GM12875 (cell line): ENCODE measurements at regions not wholly inside any gene's neighbourhood (a gene's known extent, or its start where the extent isn't known, plus 50 kb on each side); places are given as distances from the start of the nearest gene placed in this dataset.
"Not testable (repeated sequence)": the region's sequence is repeated elsewhere in the genome, so short reads cannot be mapped to it uniquely, and the experiment has no call there.

Experiments used
- H3K4me3 ChIP-seq: one replicate; pipeline ENCODE4 v1.5.1; 2011; ENCODE audit warnings: low read depth, low read length, control low read depth
- TF ChIP-seq, protein P1 (sequence below): IDR thresholded peaks from 2 replicates; pipeline ENCODE4 v1.5.1; 2011; ENCODE audit warnings: low read depth, mild to moderate bottlenecking, control low read depth, inconsistent platforms, low read length, moderate library complexity, borderline replicate concordance; ENCODE audit not compliant: insufficient read depth

DNA sequence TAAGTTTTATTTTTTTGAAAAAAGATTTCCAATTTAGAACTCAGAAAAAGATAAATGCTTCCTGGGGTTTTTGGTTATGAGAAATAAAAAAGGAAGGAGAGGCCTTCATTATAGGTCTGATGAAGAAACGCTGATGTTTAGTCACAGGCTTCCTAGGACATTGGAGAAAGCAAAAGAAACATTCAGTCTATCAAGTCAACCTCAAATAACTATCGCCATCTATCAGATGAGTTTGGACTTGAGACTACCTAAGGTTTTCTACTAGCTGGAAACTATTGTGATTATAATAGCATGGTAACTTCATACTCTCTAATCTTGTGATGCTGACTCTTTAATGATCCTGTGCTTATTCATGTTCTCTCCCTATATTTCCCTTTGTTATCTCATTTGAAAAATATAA, 171.3 kb downstream of the TPBG start:
- no peak overlapping the region for H3K4me3 ChIP-seq
- TF ChIP-seq, protein P1, sequence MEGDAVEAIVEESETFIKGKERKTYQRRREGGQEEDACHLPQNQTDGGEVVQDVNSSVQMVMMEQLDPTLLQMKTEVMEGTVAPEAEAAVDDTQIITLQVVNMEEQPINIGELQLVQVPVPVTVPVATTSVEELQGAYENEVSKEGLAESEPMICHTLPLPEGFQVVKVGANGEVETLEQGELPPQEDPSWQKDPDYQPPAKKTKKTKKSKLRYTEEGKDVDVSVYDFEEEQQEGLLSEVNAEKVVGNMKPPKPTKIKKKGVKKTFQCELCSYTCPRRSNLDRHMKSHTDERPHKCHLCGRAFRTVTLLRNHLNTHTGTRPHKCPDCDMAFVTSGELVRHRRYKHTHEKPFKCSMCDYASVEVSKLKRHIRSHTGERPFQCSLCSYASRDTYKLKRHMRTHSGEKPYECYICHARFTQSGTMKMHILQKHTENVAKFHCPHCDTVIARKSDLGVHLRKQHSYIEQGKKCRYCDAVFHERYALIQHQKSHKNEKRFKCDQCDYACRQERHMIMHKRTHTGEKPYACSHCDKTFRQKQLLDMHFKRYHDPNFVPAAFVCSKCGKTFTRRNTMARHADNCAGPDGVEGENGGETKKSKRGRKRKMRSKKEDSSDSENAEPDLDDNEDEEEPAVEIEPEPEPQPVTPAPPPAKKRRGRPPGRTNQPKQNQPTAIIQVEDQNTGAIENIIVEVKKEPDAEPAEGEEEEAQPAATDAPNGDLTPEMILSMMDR: no peak

DNA sequence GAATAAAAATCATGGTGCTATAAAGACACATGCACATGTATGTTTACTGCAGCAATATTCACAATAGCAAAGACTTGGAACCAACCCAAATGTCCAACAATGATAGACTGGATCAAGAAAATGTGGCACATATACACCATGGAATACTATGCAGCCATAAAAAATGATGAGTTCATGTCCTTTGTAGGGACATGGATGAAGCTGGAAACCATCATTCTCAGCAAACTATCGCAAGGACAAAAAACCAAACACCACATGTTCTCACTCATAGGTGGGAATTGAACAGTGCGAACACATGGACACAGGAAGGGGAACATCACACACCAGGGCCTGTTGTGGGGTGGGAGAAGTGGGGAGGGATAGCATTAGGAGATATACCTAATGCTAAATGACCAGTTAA, 185.9 kb downstream of the TPBG start:
- not testable (repeated sequence) for H3K4me3 ChIP-seq

DNA sequence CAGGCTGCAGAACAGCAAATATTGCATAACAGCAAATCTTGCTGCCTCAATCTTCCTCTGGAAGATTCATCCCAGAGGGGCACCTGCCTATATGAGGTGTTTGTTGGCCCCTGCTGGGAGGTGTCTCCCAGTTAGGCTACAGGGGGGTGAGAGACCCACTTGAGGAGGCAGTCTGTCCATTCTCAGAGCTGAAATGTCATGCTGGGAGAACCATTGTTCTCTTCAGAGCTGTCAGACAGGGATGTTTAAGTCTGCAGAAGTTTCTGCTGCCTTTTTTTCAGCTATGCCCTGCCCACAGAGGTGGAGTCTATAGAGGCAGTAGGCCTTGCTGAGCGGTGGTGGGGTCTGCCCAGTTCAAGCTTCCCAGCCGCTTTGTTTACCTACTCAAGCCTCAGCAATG, 187.7 kb downstream of the TPBG start:
- not testable (repeated sequence) for H3K4me3 ChIP-seq

DNA sequence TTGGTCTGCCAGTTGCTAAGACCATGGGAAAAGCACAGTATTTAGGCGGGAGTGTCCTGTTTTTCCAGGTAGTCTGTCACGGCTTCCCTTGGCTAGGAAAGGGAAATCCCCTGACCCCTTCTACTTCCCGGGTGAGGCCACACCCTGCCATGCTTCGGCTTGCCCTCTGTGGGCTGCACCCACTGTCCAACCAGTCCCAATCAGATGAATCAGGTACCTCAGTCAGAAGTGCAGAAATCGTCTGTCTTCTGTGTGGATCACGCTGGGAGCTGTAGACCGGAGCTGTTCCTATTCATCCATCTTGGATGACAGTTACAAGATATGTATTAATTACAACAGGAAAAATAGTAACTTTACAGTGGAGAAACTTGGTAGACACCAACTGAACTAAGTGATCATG, 188.2 kb downstream of the TPBG start:
- TF ChIP-seq, protein P1: no peak
- no peak overlapping the region for H3K4me3 ChIP-seq

DNA sequence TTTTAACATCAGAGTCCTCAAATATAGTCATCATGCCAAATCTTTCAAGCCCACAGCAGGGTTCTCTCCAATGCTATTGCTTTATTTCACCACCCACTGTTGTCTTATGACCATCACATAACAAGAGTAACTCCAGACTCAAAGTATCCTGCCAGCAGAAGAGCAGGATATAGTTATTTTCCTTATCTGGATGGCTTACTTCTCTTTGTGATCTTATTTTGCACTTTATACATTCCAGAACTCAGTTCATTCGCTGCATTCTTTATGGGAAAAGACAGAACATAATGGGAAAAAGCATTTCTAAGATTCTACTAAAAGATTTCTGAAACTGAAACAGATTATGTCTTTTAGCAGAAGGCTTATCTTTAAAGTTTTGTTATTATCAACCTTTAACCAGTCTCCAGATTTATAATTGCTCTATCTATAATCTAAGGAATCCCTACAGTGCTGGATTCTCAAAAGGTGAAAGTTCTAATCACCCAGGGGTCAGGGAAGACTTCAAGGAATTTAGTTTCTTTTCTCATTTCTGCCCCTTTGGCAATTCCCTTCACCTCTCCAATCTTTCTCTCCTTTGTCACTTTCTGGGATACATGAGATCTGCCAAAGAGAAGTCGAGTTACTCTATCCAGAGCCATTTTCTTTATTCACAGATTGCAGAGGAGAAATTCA, 190.4 kb downstream of the TPBG start:
- TF ChIP-seq, protein P1: no peak
- no peak overlapping the region for H3K4me3 ChIP-seq

DNA sequence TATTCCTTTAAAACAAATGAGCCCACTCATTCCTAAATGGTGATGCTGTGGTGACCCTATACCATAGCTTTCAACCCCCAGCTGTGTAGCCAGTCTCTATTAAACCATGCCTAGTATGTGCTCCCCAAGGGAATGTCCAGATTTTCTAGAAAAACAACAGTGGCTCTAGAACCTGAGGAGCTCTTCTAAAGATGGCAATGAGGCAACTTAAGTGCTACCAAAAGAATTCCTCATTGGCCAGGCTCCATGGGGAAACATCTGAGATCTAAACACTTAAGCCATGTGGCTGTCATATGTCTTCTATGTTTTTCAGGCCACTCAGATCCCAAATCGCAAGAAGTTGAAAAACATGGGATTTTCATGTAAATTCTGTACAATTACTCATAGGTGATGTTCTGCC, 191.0 kb downstream of the TPBG start:
- no peak overlapping the region for H3K4me3 ChIP-seq
- TF ChIP-seq, protein P1: no peak

DNA sequence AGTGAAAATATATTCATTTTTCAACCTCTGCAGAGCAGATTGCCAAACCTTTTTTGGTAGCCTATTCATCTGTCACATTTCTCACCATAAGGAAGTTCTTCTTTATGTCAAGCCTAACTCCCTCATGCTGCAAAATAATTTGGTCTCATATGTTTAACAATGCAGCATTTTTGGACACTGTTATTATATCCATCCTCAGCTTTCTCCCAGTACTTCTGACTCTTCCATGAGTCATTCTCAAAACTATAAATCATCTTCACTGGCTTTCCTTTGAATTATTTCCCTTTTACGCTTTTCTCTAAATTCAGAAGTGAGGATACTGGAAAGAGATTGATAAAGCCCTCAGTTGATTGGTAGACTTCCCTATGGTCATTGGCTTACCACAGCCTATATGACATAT, 192.2 kb downstream of the TPBG start:
- H3K4me3 ChIP-seq: no peak overlapping the region
- TF ChIP-seq, protein P1: no peak

DNA sequence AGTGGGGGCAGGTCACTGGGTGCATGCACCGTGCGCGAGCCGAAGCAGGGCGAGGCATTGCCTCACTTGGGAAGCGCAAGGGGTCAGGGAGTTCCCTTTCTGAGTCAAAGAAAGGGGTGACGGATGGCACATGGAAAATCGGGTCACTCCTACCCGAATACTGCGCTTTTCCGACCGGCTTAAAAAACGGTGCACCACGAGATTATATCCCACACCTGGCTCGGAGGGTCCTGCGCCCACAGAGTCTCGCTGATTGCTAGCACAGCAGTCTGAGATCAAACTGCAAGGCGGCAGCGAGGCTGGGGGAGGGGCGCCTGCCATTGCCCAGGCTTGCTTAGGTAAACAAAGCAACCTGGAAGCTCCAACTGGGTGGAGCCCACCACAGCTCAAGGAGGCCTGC, 194.9 kb downstream of the TPBG start:
- not testable (repeated sequence) for H3K4me3 ChIP-seq

DNA sequence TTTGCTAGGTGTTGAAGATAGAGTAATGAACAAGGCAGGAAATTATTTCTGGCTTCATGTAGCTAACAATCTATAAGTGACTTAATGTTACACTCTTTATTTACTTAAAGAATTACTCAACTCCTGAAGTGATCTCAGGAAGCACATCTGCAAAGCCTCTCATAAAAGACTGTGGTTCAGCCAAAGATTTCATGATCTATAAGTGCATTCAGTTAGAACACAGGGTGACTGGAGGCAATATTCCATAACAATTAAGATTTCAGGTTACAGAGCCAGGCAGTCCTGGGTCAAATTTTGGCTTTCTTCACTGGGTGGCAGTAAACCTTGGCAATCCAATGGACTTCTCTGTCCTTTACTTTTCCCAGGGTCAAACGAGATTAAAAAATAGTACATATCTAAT, 204.0 kb downstream of the TPBG start:
- no peak overlapping the region for H3K4me3 ChIP-seq
- TF ChIP-seq, protein P1: no peak
